ENCODE measurements at regions not wholly inside any gene's neighbourhood (a gene's known extent, or its start where the extent isn't known, plus 50 kb on each side); places are given as distances from the start of the nearest gene placed in this dataset.

DNA sequence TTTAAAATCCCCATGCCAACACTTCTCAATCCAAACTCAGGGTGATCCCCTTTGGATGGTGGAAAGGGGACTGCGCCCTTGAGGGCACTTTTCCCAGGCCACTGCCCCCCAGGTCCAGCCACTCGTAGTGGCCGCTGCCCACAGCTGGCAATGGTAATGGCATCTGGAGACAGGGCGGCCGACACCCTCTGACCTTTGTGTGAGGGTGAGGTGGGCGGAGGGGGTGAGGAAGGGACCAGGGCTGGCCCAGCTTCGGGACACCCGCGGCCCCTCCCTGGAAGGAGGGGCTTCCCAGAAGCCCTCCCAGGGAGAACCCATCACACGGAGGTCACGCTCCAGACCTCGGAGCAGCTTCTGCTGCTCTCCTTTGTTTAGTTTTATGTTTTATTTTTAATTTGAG, 289.7 kb downstream of the FOXL1 start:
- Histone ChIP-seq H3K36me3 (ENCODE audit: insufficient read depth, low read length) (no peaks in the 10 kb centered on the region), H3K4me2 (ENCODE audit: low read length) (no peak overlapping the region), H3K9me3 (replicated peaks; ENCODE audit: low read length) (peaks cover 8% of the 10 kb centered on the region), H3K4me1 (ENCODE audit: control insufficient read depth, insufficient read depth, low read length) (peaks cover 12% of the 10 kb centered on the region), H3K9ac (ENCODE audit: low read depth, low read length) (no peak overlapping the region), H3K4me3 (ENCODE audit: low read length) (no peak overlapping the region), H3K27me3 (ENCODE audit: control insufficient read depth, insufficient read depth, low read length) (no peaks in the 10 kb centered on the region)

DNA sequence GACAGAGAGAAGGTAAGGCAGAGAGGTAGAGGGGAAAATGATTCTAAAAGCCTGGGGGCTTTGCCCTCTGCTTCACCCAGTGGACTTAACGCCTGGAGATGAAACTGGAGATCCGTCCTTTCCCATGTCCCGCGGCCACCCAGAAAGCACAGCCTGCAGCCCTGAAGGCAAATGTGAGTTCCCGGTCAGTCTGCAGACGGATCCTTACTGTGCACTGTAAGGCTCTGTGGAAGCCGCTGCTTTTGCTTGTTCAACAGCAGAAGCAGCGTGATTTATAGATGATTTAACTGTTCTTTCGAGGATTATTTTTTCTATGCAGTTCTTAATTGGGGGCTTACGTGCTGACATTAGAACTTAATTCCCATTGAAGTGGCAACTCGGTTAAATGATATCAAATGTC, 290.4 kb downstream of the FOXL1 start:
- H3K9me3 ChIP-seq (replicated peaks; ENCODE audit: low read length): peaks cover 8% of the 10 kb centered on the region
- no peak overlapping the region for H3K9ac ChIP-seq (ENCODE audit: low read depth, low read length)
- H3K4me3 ChIP-seq (ENCODE audit: low read length): no peak overlapping the region
- peaks cover 12% of the 10 kb centered on the region for H3K4me1 ChIP-seq (ENCODE audit: control insufficient read depth, insufficient read depth, low read length)
- no peaks in the 10 kb centered on the region for H3K36me3 ChIP-seq (ENCODE audit: insufficient read depth, low read length)
- no peaks in the 10 kb centered on the region for H3K27me3 ChIP-seq (ENCODE audit: control insufficient read depth, insufficient read depth, low read length)
- no peak overlapping the region for H3K4me2 ChIP-seq (ENCODE audit: low read length)

DNA sequence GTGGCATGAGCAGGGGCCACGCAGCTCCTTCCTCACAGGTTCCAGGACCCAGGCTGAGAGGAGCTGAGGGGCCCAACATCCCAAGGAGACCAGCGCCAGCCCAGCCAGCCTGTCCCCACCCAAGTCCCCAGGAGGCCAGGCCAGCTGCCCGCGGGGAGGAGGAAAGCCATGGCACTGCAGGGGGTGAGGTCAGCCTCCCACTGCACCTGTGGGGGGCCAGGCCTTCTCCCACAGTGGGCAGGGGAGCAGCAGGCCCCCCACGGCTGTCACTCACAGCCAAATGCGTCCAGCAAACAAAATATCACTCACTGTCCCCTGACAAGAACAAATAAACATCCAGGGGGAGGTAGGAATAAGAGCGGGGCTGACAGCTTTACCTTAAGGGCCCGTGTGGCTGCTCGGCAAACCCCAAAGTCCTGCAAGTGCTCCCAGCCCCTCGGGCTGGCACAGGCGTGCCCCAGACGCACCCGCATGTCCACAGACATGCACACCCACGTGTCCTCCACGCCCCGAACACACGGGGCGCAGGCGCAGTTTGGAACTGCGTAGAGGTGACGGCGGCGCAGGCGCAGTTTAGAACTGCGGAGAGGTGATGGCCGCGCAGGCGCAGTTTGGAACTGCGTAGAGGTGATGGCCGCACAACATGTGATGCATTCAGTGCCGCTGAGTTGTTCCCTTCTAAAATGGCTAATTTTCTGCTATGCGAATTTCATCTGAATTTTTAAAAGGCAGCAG, 291.1 kb downstream of the FOXL1 start:
- no peak overlapping the region for H3K4me3 ChIP-seq (ENCODE audit: low read length)
- H3K27me3 ChIP-seq (ENCODE audit: control insufficient read depth, insufficient read depth, low read length): no peaks in the 10 kb centered on the region
- H3K9ac ChIP-seq (ENCODE audit: low read depth, low read length): no peak overlapping the region
- no peaks in the 10 kb centered on the region for H3K36me3 ChIP-seq (ENCODE audit: insufficient read depth, low read length)
- no peak overlapping the region for H3K4me2 ChIP-seq (ENCODE audit: low read length)
- H3K9me3 ChIP-seq (replicated peaks; ENCODE audit: low read length): peaks cover 8% of the 10 kb centered on the region
- H3K4me1 ChIP-seq (ENCODE audit: control insufficient read depth, insufficient read depth, low read length): peaks cover 12% of the 10 kb centered on the region

DNA sequence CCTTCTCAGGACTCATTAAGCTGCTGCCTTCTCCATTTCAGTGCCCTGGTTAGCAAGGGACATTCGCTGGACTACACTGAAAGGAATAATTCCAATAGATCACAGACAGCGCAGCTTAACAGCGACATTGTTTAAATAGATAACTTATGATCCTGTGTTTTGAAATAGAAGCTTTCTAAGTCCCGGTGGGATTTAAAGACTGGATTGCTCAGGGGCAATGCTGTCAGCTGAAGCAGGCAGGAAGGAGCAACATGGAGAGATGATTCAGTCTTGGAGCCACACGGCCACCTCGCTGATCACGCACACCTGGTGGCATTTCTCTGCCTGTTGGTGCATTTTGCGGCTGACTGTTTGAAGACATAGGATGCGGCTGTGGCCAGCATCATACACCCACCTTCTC, 292.0 kb downstream of the FOXL1 start:
- Histone ChIP-seq H3K4me3 (ENCODE audit: low read length) (no peak overlapping the region), H3K9ac (ENCODE audit: low read depth, low read length) (no peak overlapping the region), H3K9me3 (replicated peaks; ENCODE audit: low read length) (peaks cover 8% of the 10 kb centered on the region), H3K4me1 (ENCODE audit: control insufficient read depth, insufficient read depth, low read length) (peaks cover 12% of the 10 kb centered on the region), H3K4me2 (ENCODE audit: low read length) (no peak overlapping the region), H3K36me3 (ENCODE audit: insufficient read depth, low read length) (no peaks in the 10 kb centered on the region), H3K27me3 (ENCODE audit: control insufficient read depth, insufficient read depth, low read length) (no peaks in the 10 kb centered on the region)

DNA sequence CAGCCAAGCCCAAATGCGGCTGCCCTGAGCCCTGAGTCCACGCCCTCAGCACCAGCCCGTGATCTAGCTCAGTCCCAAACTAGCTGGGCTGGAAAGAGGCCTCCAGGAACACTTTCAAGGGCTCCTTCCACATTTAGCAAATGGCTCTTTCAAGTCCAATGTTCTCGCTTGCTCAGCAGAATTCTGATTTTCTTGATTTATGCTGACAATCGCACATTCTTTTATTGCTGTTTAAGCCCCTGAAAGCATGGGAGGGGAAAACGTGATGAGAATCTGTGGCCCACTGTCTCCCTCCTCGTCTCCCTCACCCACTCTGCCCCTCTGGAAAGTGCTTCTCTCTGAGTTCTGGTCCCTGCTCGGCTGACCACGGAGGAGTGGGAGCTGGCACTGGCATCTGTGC, 293.8 kb downstream of the FOXL1 start:
- Histone ChIP-seq H3K36me3 (ENCODE audit: insufficient read depth, low read length) (no peaks in the 10 kb centered on the region), H3K4me3 (ENCODE audit: low read length) (no peak overlapping the region), H3K27me3 (ENCODE audit: control insufficient read depth, insufficient read depth, low read length) (no peaks in the 10 kb centered on the region), H3K4me2 (ENCODE audit: low read length) (no peak overlapping the region), H3K9me3 (replicated peaks; ENCODE audit: low read length) (peaks cover 8% of the 10 kb centered on the region), H3K9ac (ENCODE audit: low read depth, low read length) (no peak overlapping the region), H3K4me1 (ENCODE audit: control insufficient read depth, insufficient read depth, low read length) (no peaks in the 10 kb centered on the region)

DNA sequence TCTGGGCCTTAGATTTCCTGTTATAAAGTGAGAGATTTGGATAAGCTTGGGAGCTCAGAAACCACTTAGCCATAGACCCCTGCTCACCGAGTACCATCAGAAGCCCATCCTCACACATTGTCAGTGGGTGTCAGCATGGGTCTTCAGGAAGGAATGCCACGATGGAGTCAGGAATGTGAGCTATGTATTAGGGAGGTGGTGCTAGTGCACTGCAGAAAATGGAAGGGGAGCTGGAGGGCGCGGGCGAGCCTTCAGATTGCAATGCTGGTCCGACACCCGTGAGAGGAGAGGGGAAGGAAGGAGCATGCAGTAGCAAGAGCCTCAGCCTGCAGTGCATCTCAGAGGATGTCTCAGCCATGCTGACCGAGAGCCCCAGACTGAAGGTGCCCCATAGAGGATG, 294.5 kb downstream of the FOXL1 start:
- H3K9ac ChIP-seq (ENCODE audit: low read depth, low read length): no peak overlapping the region

DNA sequence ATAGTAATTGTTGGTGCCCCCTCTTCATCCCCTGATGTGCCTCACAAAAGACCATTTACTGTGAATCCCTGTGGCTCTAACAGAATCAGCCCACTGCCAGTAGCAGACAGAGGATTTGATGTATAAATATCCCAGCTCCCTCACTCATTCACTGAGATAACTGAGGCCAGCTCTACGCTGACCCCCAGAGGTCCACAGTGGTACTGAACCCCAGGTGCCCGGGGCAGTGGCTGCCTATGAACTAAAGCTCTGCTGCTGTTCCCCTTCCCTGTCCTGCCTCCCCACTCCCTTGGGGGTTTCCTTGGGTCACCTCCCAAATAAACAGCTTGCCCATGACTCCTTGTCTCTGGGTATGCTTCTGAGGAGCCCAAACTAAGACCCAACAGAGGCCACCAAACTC, 295.8 kb downstream of the FOXL1 start:
- Histone ChIP-seq H3K4me1 (ENCODE audit: control insufficient read depth, insufficient read depth, low read length) (no peaks in the 10 kb centered on the region), H3K4me3 (ENCODE audit: low read length) (no peak overlapping the region), H3K9me3 (replicated peaks; ENCODE audit: low read length) (peaks cover 8% of the 10 kb centered on the region), H3K9ac (ENCODE audit: low read depth, low read length) (no peak overlapping the region), H3K4me2 (ENCODE audit: low read length) (no peak overlapping the region), H3K27me3 (ENCODE audit: control insufficient read depth, insufficient read depth, low read length) (no peaks in the 10 kb centered on the region), H3K36me3 (ENCODE audit: insufficient read depth, low read length) (no peaks in the 10 kb centered on the region)

More for the DNA sequence above, 294.5 kb downstream of the FOXL1 start:
- no peak overlapping the region for H3K4me3 ChIP-seq (ENCODE audit: low read length)
- peaks cover 8% of the 10 kb centered on the region for H3K9me3 ChIP-seq (replicated peaks; ENCODE audit: low read length)
- no peaks in the 10 kb centered on the region for H3K4me1 ChIP-seq (ENCODE audit: control insufficient read depth, insufficient read depth, low read length)
- H3K27me3 ChIP-seq (ENCODE audit: control insufficient read depth, insufficient read depth, low read length): no peaks in the 10 kb centered on the region
- H3K36me3 ChIP-seq (ENCODE audit: insufficient read depth, low read length): no peaks in the 10 kb centered on the region
- H3K4me2 ChIP-seq (ENCODE audit: low read length): no peak overlapping the region

DNA sequence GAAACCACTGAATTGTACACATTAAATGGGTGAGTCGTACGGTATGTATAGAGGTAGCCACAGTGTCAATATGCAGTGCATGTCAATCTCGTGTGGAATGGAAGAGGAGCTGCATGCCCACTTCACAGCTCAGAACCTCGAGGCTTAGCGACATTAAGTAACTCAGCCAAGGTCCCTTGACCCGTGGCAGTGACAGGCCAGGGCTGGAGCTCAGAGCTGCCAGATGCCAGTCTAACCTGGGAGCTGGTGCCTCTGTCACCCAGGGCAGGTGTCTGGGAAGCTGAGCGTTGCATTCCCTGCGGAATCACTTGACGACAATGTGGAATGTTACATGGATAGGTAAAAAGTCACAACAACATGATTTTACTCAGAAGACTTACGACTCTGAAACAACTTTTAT, 298.1 kb downstream of the FOXL1 start:
- no peaks in the 10 kb centered on the region for H3K27me3 ChIP-seq (ENCODE audit: control insufficient read depth, insufficient read depth, low read length)
- H3K9ac ChIP-seq (ENCODE audit: low read depth, low read length): no peak overlapping the region

DNA sequence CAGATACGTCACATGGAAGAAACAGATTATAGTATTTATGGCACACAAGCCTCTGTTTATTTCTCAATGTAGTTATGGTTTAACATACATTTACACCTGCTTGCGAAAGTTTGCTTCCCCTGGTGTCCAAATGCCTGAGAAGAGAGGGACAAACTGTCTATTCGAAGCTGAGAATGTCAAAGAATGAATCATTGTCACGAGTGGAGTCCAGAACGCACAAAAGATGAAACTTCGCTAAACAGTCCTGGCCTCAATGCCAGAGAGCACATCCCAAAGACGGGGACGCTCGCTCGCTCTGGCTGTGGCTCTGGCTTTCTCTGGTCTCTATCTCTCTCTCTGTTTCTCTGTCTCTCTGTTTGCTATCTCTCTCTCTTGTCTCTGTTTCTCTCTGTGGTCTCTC, 298.8 kb downstream of the FOXL1 start:
- Histone ChIP-seq H3K9me3 (replicated peaks; ENCODE audit: low read length) (peaks cover 5% of the 10 kb centered on the region), H3K4me3 (ENCODE audit: low read length) (no peak overlapping the region), H3K4me2 (ENCODE audit: low read length) (no peak overlapping the region), H3K9ac (ENCODE audit: low read depth, low read length) (no peak overlapping the region), H3K36me3 (ENCODE audit: insufficient read depth, low read length) (no peaks in the 10 kb centered on the region), H3K4me1 (ENCODE audit: control insufficient read depth, insufficient read depth, low read length) (peaks cover 2% of the 10 kb centered on the region), H3K27me3 (ENCODE audit: control insufficient read depth, insufficient read depth, low read length) (no peaks in the 10 kb centered on the region)

More for the DNA sequence above, 298.1 kb downstream of the FOXL1 start:
- H3K4me1 ChIP-seq (ENCODE audit: control insufficient read depth, insufficient read depth, low read length): no peaks in the 10 kb centered on the region
- no peak overlapping the region for H3K4me2 ChIP-seq (ENCODE audit: low read length)
- H3K4me3 ChIP-seq (ENCODE audit: low read length): no peak overlapping the region
- peaks cover 5% of the 10 kb centered on the region for H3K9me3 ChIP-seq (replicated peaks; ENCODE audit: low read length)
- no peaks in the 10 kb centered on the region for H3K36me3 ChIP-seq (ENCODE audit: insufficient read depth, low read length)

DNA sequence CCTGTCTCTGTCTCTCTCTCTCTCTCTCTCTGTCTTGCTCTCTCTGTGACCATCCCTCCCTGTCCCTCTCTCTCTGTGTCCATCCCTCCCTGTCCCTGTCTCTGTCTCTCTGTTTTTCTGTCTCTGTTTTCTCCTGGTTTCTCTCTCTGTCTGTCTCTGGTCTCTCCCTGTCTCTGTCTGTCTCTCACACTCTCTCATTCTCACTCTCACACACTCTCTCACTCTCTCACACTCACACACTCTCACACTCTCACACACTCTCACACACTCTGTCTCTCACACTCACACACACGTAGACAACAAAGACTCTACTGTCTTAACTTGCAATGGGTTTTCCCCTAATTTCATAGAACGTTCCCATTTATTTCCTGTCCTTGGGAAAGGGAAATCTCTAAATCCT, 299.5 kb downstream of the FOXL1 start:
- no peaks in the 10 kb centered on the region for H3K9me3 ChIP-seq (replicated peaks; ENCODE audit: low read length)
- H3K4me2 ChIP-seq (ENCODE audit: low read length): no peak overlapping the region
- no peaks in the 10 kb centered on the region for H3K27me3 ChIP-seq (ENCODE audit: control insufficient read depth, insufficient read depth, low read length)
- peaks cover 9% of the 10 kb centered on the region for H3K4me1 ChIP-seq (ENCODE audit: control insufficient read depth, insufficient read depth, low read length)
- no peak overlapping the region for H3K9ac ChIP-seq (ENCODE audit: low read depth, low read length)
- H3K4me3 ChIP-seq (ENCODE audit: low read length): no peak overlapping the region
- no peaks in the 10 kb centered on the region for H3K36me3 ChIP-seq (ENCODE audit: insufficient read depth, low read length)

DNA sequence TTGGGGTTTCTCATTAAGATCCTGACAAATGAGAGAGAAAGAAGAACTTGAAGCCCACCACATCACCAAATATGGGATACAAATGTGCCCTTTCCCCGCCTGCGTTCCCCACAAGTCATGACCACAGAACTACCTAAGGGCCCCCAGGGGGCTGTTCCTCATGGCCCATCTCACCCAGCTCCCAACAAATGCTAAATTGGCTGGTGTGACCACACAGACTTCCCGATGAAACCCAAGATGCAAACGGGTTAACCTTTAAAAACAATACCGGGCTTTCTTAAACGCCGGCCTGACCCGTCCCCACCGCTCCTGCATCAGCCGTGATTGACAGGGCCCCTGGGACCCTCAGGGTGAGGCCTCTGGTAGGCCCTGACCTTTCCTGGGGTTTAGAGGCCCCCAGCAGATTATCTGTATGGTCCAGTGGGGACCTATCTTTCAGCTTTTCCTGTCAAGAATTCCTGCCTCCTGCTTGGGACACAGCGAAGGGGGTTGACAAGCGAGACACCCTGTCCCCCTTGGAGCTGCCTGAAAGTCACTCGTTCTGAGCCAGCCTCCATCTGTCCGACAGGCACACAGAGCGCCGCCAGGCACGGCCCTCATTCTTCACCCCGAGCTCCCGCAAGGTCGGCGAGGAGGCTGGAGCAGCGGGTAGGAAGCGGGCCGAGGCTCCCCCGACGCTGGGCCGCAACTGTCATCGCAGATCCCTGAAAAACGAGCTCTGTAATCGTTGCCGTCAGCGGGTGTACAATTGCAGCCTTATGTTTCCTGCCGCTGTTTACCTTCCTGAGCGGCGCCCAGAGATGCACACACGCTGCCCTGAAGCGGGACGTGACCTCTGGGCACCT, 300.1 kb downstream of the FOXL1 start:
- Histone ChIP-seq H3K9ac (ENCODE audit: low read depth, low read length) (no peak overlapping the region), H3K27me3 (ENCODE audit: control insufficient read depth, insufficient read depth, low read length) (no peaks in the 10 kb centered on the region), H3K4me3 (ENCODE audit: low read length) (no peak overlapping the region), H3K36me3 (ENCODE audit: insufficient read depth, low read length) (no peaks in the 10 kb centered on the region), H3K4me2 (ENCODE audit: low read length) (no peak overlapping the region), H3K4me1 (ENCODE audit: control insufficient read depth, insufficient read depth, low read length) (peaks cover 16% of the 10 kb centered on the region), H3K9me3 (replicated peaks; ENCODE audit: low read length) (no peaks in the 10 kb centered on the region)

DNA sequence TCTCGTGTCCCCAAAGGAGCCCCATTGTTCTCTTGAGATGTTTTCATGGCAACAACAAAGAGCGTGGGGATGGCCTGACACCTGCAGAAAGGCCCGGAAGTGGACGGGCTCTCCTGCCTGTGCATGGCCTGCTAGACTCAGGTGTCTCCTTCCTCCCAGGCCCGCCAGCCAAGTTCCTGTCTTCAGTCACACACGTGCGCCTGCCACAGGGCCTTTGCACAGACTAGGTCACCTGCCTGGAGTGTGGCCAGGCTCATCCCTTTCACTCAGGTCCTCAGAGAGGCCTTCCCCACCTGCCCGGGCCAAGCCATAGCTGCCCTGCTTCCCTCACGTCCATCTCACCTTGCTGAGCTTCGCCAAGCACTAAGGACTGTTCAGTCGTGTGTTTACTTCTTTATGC, 300.9 kb downstream of the FOXL1 start:
- Histone ChIP-seq H3K4me3 (ENCODE audit: low read length) (no peak overlapping the region), H3K27me3 (ENCODE audit: control insufficient read depth, insufficient read depth, low read length) (no peaks in the 10 kb centered on the region), H3K36me3 (ENCODE audit: insufficient read depth, low read length) (no peaks in the 10 kb centered on the region), H3K9me3 (replicated peaks; ENCODE audit: low read length) (no peaks in the 10 kb centered on the region), H3K9ac (ENCODE audit: low read depth, low read length) (no peak overlapping the region), H3K4me1 (ENCODE audit: control insufficient read depth, insufficient read depth, low read length) (peaks cover 23% of the 10 kb centered on the region), H3K4me2 (ENCODE audit: low read length) (no peak overlapping the region)
